ENCODE measurements at regions not wholly inside any gene's neighbourhood (a gene's known extent, or its start where the extent isn't known, plus 50 kb on each side); places are given as distances from the start of the nearest gene placed in this dataset.

DNA sequence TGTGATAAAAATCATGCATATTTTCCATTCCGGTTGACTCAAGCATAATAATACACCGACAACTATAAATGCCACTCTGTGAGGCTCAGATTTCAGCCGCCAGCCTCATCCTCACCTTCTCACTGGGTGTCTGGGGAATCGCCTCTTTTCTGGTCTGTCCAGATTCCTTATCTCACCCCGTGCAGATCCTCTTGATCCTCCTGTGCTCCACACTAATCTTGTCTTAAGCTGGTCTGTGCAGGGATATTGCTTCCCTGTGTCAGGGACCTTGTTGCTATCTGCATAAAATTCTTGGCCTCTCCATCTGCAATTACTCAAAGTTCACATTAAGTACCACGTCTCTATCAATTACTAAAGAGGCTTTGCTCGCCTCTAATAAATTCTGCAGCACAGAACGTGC is 116.6 kb upstream of the SPACA7 start:
- Histone ChIP-seq H3K4me2 (no peak overlapping the region), H4K20me1 (ENCODE audit: insufficient read depth, poor library complexity, severe bottlenecking) (no peaks in the 10 kb centered on the region), H2AFZ (no peak overlapping the region), H3K79me2 (no peaks in the 10 kb centered on the region), H3K27ac (no peak overlapping the region), H3K27me3 (peaks cover 21% of the 10 kb centered on the region), H3K9me3 (ENCODE audit: low read depth) (no peaks in the 10 kb centered on the region), H3K4me3 (no peak overlapping the region), H3K36me3 (replicated peaks; ENCODE audit: insufficient read depth, low read depth) (no peaks in the 10 kb centered on the region), H3K4me1 (ENCODE audit: insufficient read depth) (no peaks in the 10 kb centered on the region), H3K9me2 (replicated peaks; ENCODE audit: insufficient read depth) (no peaks in the 10 kb centered on the region)
- no peak for DNase-seq (ENCODE audit: low spot score)
- TF ChIP-seq EZH2 (IDR thresholded peaks at IDR 0.05; ENCODE audit: borderline replicate concordance) (no peak), EZH2phosphoT487 (IDR thresholded peaks at IDR 0.05; ENCODE audit: low read depth, severe bottlenecking, unreplicated experiment) (no peak)
- TF ChIP-seq, protein P1, sequence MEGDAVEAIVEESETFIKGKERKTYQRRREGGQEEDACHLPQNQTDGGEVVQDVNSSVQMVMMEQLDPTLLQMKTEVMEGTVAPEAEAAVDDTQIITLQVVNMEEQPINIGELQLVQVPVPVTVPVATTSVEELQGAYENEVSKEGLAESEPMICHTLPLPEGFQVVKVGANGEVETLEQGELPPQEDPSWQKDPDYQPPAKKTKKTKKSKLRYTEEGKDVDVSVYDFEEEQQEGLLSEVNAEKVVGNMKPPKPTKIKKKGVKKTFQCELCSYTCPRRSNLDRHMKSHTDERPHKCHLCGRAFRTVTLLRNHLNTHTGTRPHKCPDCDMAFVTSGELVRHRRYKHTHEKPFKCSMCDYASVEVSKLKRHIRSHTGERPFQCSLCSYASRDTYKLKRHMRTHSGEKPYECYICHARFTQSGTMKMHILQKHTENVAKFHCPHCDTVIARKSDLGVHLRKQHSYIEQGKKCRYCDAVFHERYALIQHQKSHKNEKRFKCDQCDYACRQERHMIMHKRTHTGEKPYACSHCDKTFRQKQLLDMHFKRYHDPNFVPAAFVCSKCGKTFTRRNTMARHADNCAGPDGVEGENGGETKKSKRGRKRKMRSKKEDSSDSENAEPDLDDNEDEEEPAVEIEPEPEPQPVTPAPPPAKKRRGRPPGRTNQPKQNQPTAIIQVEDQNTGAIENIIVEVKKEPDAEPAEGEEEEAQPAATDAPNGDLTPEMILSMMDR (IDR thresholded peaks at IDR 0.05; ENCODE audit: poor library complexity), result no peak
- WGBS (ENCODE audit: low lambda C conversion rate, missing lambda C conversion rate), result 24% methylated on average over 8 of the region's 8 CpGs

DNA sequence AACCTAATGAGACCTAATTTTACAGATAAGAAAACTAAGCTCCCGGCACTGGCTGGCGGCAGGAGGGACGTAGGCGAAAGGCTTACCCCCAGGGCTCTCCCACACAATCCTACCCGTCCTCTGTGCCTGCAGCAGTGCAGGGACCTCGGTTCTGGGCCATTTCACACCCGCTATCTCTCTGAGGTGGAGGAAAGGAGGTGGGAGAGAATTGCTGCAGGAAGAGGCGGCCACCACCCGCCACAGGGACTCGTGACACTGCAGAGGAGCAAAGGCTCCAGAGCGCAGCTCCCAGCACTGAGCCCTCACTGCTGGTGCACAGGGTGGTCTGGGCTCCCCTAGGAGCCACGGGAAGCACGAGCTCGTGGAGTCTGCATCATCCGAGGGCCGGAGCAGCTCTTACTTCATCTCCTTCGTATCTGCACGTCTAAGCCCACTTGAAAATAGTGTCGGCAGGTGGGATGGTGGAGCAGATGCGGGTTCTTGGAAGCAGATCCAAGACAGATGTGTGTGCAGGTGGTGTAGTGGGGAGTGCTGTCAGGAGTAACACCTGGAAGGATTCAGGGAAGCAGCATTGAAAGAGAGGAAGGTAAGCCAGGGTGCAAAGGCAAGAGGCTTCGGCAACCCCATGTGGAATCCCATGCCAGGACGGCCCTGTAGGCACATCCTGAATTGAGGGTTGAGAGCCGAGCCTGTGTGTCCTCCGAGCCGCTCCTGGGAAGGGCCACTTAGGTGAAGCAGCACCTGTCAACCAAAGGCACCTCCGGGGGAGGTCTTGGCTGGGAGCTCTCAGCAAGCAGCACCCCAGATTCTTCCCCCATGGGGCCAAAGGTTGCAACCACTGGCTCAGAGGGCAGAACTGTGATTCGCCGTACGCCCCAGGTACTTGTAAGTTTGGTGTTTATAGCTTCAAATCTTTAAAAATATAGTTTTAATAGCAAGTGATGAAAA is 115.8 kb upstream of the SPACA7 start:
- Histone ChIP-seq H3K4me2 (no peak overlapping the region), H3K9me2 (replicated peaks; ENCODE audit: insufficient read depth) (no peaks in the 10 kb centered on the region), H3K36me3 (replicated peaks; ENCODE audit: insufficient read depth, low read depth) (no peaks in the 10 kb centered on the region), H3K9me3 (ENCODE audit: low read depth) (no peaks in the 10 kb centered on the region), H3K4me3 (no peak overlapping the region), H2AFZ (no peak overlapping the region), H3K4me1 (ENCODE audit: insufficient read depth) (no peaks in the 10 kb centered on the region), H4K20me1 (ENCODE audit: insufficient read depth, poor library complexity, severe bottlenecking) (no peaks in the 10 kb centered on the region), H3K79me2 (no peaks in the 10 kb centered on the region), H3K27ac (no peak overlapping the region), H3K27me3 (peaks cover 26% of the 10 kb centered on the region)
- WGBS (ENCODE audit: low lambda C conversion rate, missing lambda C conversion rate), result 77% methylated on average over 29 of the region's 29 CpGs
- TF ChIP-seq, protein P1 (IDR thresholded peaks at IDR 0.05; ENCODE audit: poor library complexity), result no peak
- DNase-seq (ENCODE audit: low spot score), result no peak

DNA sequence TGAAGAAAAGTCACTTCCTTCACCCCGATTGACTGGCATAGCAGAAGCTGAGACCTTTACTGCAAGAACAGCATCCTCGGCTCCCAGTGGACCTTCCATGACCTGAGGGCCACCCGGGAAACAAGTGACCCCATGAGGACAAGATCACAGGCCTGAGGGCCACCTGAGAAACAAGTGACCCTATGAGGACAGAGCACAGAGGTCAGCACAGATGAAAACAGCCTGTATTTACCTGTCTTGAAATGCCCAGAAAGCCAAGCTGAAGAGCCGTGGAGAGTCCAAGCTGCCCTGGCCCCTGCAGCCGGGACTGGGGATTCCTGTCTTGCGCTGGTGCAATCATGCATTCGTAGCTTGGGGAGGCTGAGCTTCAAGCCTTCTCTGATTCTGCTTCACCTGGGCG is 114.2 kb upstream of the SPACA7 start:
- no peak overlapping the region for H3K4me3 ChIP-seq
- no peak overlapping the region for H2AFZ ChIP-seq
- TF ChIP-seq EZH2 (IDR thresholded peaks at IDR 0.05; ENCODE audit: borderline replicate concordance) (no peak), EZH2phosphoT487 (IDR thresholded peaks at IDR 0.05; ENCODE audit: low read depth, severe bottlenecking, unreplicated experiment) (no peak)
- TF ChIP-seq, protein P1 (IDR thresholded peaks at IDR 0.05; ENCODE audit: poor library complexity), result no peak
- no peak overlapping the region for H3K27ac ChIP-seq
- peaks cover 39% of the 10 kb centered on the region for H3K27me3 ChIP-seq
- no peaks in the 10 kb centered on the region for H3K9me2 ChIP-seq (replicated peaks; ENCODE audit: insufficient read depth)
- H4K20me1 ChIP-seq (ENCODE audit: insufficient read depth, poor library complexity, severe bottlenecking), result no peaks in the 10 kb centered on the region
- no peaks in the 10 kb centered on the region for H3K4me1 ChIP-seq (ENCODE audit: insufficient read depth)
- no peak overlapping the region for H3K4me2 ChIP-seq
- WGBS (ENCODE audit: low lambda C conversion rate, missing lambda C conversion rate), result 88% methylated on average over 8 of the region's 8 CpGs
- no peaks in the 10 kb centered on the region for H3K79me2 ChIP-seq
- DNase-seq (ENCODE audit: low spot score), result no peak
- no peaks in the 10 kb centered on the region for H3K36me3 ChIP-seq (replicated peaks; ENCODE audit: insufficient read depth, low read depth)
- no peaks in the 10 kb centered on the region for H3K9me3 ChIP-seq (ENCODE audit: low read depth)
